ENCODE measurements at regions not wholly inside any gene's neighbourhood (a gene's known extent, or its start where the extent isn't known, plus 50 kb on each side); places are given as distances from the start of the nearest gene placed in this dataset.

DNA sequence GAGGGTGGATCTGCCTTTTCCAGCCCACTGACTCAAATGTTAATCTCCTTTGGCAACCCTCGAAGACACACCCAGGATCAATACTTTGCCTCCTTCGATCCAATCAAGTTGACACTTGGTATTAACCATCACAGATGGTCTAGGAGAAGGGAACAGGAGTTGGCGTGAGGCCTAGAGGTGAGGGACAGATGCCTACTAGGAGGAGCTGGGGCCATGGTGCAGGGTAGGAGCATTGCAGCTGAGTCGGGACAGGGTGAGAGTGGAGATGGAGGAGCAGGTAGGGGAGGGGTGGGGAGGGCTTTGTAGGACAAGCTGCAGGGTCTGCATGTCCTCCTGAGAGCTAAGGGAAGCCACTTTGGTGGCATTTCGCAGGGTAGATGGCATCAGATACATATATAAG lies 140.0 kb downstream of the VAPA start (continued):
- TF ChIP-seq ZNF830 (tag by site-specific recombination; IDR thresholded peaks at IDR 0.05; ENCODE audit: low read depth): no peak

DNA sequence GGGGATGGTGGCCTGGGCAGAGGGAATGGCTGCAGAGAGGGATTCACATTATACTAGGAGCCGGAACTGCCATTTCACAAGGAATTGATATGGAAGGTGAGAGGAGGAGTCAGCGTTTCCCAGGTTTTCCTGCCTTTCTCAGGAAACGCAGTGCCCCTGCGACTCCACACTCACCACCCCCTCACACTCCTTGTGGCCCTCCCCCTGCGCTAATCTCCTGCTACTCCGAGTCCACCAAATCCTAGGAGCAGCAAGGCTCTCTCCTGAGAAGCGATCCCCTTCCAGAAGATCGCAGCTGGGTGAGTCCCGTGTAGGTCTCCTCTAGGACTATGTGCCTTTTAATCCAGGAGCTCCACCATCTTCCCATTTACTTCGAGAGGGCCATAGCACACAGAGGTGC lies 140.6 kb downstream of the VAPA start:
- no peak overlapping the region for H3K4me3 ChIP-seq (ENCODE audit: low read depth, low read length)
- no peaks in the 10 kb centered on the region for H3K36me3 ChIP-seq (ENCODE audit: control insufficient read depth in 2 of 2, insufficient read depth in 1 of 2, low read length in 2 of 2)
- TF ChIP-seq ZNF16 (tag by site-specific recombination; IDR thresholded peaks at IDR 0.05; ENCODE audit: low read depth): no peak
- TF ChIP-seq ZNF423 (tag by site-specific recombination; IDR thresholded peaks at IDR 0.05): no peak
- no peak for TF ChIP-seq KLF8 (tag by site-specific recombination; IDR thresholded peaks at IDR 0.05)
- TF ChIP-seq ZNF174 (tag by site-specific recombination; IDR thresholded peaks at IDR 0.05): no peak
- TF ChIP-seq ZNF585B (tag by site-specific recombination; IDR thresholded peaks at IDR 0.05): no peak
- POLR2A ChIA-PET: no interaction called here
- CTCF ChIA-PET: interaction anchor here (1.0 kb wide), 1 partner anchor 82 kb away, joined by 3 read pairs; no protein-coding TSS in a partner anchor
- H3K27ac ChIP-seq (ENCODE audit: extremely low read depth, low read depth, low read length): no peak overlapping the region
- no peaks in the 10 kb centered on the region for H3K9me3 ChIP-seq (ENCODE audit: control insufficient read depth, insufficient read depth, low read depth, low read length)
- no peaks in the 10 kb centered on the region for H3K4me1 ChIP-seq (ENCODE audit: control insufficient read depth, insufficient read depth, low read length)

GRCh38 chr18:10055125-10055750 lies 141.4 kb downstream of the VAPA start:
- ChIA-PET CTCF (interaction anchor here (1.0 kb wide), 1 partner anchor 83 kb away, joined by 3 read pairs; no protein-coding TSS in a partner anchor), POLR2A (no interaction called here)
- no peaks in the 10 kb centered on the region for H3K9me3 ChIP-seq (ENCODE audit: control insufficient read depth, insufficient read depth, low read depth, low read length)
- H3K27ac ChIP-seq (ENCODE audit: extremely low read depth, low read depth, low read length): no peak overlapping the region
- H3K36me3 ChIP-seq (ENCODE audit: control insufficient read depth in 2 of 2, insufficient read depth in 1 of 2, low read length in 2 of 2): no peaks in the 10 kb centered on the region
- TF ChIP-seq OSR2 (tag by site-specific recombination; IDR thresholded peaks at IDR 0.05) (no peak), ZNF133 (tag by site-specific recombination; IDR thresholded peaks at IDR 0.05) (no peak), ZNF48 (tag by site-specific recombination; IDR thresholded peaks at IDR 0.05) (no peak), ZNF214 (tag by site-specific recombination; IDR thresholded peaks at IDR 0.05; ENCODE audit: borderline replicate concordance) (no peak), TSHZ1 (tag by site-specific recombination; IDR thresholded peaks at IDR 0.05; ENCODE audit: borderline replicate concordance) (no peak), SCRT2 (tag by site-specific recombination; IDR thresholded peaks at IDR 0.05) (no peak), ZNF544 (tag by site-specific recombination; IDR thresholded peaks at IDR 0.05) (no peak), KLF9 (tag by site-specific recombination; IDR thresholded peaks at IDR 0.05; ENCODE audit: low read depth) (no peak), BCL11B (tag by site-specific recombination; IDR thresholded peaks at IDR 0.05; ENCODE audit: low read depth) (no peak), HOXD13 (CRISPR knock-in tag; IDR thresholded peaks at IDR 0.05; ENCODE audit: borderline replicate concordance) (no peak), ZNF311 (tag by site-specific recombination; IDR thresholded peaks at IDR 0.05; ENCODE audit: borderline replicate concordance) (no peak), ZNF626 (tag by site-specific recombination; IDR thresholded peaks at IDR 0.05) (no peak), ZNF530 (tag by site-specific recombination; IDR thresholded peaks at IDR 0.05; ENCODE audit: low read depth) (no peak), SCRT1 (tag by site-specific recombination; IDR thresholded peaks at IDR 0.05; ENCODE audit: borderline replicate concordance) (no peak), ZNF146 (tag by site-specific recombination; IDR thresholded peaks at IDR 0.05) (no peak), KLF16 (tag by site-specific recombination; IDR thresholded peaks at IDR 0.05) (no peak)
- TF ChIP-seq, protein P1, sequence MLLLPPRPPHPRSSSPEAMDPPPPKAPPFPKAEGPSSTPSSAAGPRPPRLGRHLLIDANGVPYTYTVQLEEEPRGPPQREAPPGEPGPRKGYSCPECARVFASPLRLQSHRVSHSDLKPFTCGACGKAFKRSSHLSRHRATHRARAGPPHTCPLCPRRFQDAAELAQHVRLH (tag by site-specific recombination; IDR thresholded peaks at IDR 0.05): no peak
- TF ChIP-seq, protein P2, sequence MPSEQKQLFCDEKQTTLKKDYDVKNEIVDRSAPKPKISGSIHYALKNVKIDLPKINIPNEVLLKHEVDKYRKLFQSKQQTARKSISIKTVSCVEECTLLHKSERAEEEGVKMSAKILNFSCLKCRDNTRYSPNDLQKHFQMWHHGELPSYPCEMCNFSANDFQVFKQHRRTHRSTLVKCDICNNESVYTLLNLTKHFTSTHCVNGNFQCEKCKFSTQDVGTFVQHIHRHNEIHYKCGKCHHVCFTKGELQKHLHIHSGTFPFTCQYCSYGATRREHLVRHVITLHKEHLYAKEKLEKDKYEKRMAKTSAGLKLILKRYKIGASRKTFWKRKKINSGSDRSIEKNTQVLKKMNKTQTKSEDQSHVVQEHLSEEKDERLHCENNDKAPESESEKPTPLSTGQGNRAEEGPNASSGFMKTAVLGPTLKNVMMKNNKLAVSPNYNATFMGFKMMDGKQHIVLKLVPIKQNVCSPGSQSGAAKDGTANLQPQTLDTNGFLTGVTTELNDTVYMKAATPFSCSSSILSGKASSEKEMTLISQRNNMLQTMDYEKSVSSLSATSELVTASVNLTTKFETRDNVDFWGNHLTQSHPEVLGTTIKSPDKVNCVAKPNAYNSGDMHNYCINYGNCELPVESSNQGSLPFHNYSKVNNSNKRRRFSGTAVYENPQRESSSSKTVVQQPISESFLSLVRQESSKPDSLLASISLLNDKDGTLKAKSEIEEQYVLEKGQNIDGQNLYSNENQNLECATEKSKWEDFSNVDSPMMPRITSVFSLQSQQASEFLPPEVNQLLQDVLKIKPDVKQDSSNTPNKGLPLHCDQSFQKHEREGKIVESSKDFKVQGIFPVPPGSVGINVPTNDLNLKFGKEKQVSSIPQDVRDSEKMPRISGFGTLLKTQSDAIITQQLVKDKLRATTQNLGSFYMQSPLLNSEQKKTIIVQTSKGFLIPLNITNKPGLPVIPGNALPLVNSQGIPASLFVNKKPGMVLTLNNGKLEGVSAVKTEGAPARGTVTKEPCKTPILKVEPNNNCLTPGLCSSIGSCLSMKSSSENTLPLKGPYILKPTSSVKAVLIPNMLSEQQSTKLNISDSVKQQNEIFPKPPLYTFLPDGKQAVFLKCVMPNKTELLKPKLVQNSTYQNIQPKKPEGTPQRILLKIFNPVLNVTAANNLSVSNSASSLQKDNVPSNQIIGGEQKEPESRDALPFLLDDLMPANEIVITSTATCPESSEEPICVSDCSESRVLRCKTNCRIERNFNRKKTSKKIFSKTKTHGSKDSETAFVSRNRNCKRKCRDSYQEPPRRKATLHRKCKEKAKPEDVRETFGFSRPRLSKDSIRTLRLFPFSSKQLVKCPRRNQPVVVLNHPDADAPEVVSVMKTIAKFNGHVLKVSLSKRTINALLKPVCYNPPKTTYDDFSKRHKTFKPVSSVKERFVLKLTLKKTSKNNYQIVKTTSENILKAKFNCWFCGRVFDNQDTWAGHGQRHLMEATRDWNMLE (tag by site-specific recombination; conservative IDR thresholded peaks at IDR 0.05; ENCODE audit: low read depth): no peak
- H3K4me1 ChIP-seq (ENCODE audit: control insufficient read depth, insufficient read depth, low read length): no peaks in the 10 kb centered on the region
- no peak overlapping the region for H3K4me3 ChIP-seq (ENCODE audit: low read depth, low read length)
